ENCODE measurements at regions not wholly inside any gene's neighbourhood (a gene's known extent, or its start where the extent isn't known, plus 50 kb on each side); places are given as distances from the start of the nearest gene placed in this dataset.
"Not testable (repeated sequence)": the region's sequence is repeated elsewhere in the genome, so short reads cannot be mapped to it uniquely, and the experiment has no call there.

DNA sequence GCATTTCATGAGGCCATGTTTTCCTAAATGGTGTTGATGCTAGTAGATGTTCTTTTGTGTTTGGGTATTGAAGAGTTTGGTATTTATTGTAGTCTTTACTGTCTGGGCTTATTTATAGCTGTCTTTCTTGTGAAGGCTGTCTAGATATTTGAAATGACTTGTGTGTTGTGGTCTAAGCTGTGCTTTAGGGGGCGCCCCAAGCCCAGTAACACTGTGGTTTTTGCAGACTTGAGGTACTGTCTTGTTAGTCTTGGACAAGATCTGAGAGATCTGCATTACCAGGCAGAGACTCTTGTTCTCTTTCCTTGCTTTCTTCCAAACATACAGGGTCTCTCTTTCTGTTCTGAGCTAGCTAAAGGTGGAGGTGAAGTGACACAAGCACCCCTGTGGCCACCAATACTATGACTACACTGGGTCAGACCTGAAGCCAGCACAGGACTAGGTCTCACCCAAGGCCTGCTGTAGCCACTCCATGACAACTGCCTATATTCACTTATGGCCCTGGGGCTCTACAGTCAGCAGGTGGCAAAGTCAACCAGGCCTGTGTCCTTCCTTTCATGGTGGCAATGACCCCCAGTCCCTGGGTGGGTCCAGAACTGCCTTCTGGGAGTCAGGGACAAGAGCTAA is 152.1 kb upstream of the TBC1D5 start:
- no peak for DNase-seq (ENCODE audit: low spot score)

DNA sequence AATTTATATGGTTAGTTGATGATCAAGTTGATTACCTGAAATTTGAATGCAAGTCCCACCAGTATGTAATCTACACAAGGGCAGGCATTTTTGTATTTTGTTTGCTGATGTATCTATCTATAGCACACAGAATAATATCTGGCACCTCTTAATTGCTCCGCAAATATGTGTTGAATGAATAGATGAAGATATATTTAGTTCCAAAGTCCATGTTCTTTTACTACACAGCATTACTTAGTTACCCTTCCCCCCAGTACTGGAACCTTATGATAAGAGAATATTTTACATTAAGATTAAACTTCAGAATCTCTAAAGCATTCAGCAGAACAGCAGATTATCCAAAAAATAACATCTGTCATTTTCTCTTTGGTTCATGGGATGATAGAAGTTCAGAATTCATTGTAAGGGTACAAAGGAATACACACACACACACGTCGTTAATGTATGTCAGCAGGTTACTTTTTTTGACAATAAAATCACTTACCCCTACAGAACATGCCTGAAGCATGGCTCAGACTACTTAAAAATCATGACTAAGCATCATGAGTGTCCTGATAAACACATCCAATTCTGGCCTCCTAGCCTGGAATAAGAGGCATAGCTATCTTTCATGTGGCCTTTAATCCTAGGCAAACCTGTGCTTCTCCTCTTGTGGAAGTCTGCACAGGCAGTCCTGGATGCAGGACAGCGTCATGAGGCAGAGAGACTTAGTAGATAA is 148.9 kb upstream of the TBC1D5 start:
- no peak for DNase-seq (ENCODE audit: low spot score)

DNA sequence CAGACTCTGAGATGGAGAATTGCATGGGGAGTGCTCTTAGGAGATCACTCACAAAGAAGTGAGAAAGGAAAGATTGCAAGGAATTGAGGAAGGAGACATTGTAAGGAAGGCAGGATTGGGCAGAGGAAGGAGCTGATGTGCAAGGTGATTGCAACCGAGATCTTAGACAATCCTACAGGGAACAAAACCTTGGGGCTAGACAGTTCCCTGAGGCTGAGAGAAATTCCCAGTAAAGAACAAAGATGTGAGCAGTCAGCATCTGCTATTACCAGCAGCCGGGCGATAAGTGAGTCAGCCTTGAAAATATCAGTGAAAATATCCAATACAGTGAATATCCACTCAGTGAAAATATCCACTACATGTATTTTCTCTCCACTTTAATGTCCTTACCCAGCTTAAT is 143.6 kb upstream of the TBC1D5 start:
- no peak for DNase-seq (ENCODE audit: low spot score)

DNA sequence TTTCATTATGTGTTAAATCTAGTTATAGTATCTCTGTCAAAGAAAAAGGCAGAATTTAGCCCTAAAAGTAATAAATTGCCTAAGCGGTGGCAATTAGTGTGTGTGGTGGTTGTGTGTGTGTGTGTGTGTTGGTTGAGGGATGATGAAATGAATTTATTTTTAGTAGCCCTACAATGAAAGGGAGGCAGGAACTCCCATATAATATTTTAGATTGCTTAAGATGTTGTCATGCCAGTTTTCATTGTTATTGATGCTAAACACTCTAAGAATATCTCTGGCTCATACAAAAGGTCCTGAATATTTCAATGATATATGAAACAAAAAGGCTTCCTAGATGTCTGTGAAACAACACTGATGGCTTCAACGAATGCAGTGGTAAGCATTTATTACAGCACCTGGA is 140.6 kb upstream of the TBC1D5 start:
- DNase-seq (ENCODE audit: low spot score) = no peak

DNA sequence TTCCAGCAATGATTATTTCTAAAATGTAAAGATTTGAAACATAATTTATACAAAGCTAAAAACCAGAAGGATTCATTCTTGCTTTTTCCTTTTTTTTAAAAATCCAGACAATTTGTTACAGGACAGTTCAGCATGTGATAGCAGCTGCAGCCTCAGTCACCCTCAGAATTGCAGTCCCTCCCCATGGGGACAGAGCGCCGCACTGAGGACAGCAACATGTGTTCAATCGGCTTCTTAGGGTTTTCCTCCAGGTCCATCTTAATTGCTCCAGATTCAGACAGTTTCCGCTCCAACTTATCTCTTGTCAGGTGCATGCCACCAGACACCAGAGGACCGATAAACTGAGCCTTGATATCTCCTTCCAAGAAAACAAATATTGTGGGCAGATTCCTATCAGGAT is 134.9 kb upstream of the TBC1D5 start:
- no peak for DNase-seq (ENCODE audit: low spot score)

DNA sequence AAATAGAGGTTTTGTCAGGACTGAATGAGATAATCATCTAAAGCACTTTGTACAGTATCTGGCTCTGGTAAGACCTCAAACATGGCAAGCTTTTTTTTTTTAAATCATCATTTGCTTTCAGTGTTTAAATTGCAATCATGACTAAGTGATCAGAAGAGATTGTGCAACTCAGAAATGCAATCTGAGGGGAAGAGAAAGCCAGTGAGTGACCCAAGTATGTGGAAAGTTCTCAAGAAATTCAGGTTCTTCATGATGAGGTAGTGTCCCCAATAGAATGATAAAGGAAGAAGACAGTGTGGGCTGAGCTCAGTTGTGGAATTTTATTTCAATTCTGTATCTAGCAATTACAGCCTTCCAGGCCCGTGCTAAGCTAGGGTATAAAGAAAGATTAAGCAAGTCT is 132.2 kb upstream of the TBC1D5 start:
- no peak for DNase-seq (ENCODE audit: low spot score)

DNA sequence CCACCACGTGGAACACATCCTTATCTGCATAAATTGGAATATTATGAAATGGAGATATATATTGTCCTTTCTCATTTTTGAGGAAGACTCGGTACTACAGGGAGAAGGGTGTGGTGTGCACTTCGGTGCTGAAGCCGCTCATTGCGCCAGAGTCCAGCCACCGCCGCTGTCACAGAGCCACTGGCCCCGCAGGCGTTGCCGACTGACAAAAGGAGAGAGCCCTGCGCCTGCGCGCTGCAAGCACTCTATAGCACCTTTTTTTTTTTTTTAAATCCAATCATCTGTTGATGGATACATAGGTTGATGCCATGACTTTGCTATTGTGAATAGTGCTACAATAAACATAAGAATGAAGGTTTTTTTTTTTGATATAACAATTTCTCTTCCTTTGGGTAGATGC is 130.0 kb upstream of the TBC1D5 start:
- no peak for DNase-seq (ENCODE audit: low spot score)

DNA sequence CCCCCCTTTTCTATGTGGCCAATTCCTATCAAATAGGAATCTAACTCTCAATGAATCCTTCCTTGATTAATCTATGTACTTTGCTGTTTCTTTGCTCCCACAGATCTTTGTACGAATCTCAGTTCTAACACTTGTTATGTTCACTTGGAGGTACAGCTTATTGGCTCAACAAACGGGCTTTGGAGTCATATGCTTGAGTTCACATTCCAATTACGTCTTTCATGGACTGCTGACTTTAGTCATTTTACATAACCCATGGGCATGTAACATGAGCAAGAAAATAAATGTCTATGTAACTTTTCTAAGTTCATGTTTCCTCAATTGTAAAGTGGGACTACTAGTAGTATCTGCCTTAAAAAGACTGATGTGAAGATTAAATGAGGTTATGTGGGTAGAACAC is 123.2 kb upstream of the TBC1D5 start:
- DNase-seq (ENCODE audit: low spot score) = no peak

DNA sequence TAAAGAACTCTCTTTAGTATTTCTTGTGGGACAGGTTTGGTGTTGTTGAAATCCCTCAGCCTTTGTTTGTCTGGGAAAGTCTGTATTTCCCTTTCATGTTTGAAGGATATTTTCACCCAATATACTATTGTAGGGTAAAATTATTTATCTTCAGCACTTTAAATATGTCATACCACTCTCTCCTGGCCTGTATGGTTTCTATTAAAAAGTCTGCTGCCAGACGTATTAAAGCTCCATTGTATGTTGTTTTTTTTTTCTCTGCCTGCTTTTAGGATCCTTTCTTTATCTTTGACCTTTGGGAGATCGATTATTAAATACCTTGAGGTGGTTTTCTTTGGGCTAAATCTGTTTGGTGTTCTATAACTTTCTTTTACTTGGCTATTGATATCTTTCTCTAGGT is 119.0 kb upstream of the TBC1D5 start:
- DNase-seq (ENCODE audit: low spot score) = no peak

DNA sequence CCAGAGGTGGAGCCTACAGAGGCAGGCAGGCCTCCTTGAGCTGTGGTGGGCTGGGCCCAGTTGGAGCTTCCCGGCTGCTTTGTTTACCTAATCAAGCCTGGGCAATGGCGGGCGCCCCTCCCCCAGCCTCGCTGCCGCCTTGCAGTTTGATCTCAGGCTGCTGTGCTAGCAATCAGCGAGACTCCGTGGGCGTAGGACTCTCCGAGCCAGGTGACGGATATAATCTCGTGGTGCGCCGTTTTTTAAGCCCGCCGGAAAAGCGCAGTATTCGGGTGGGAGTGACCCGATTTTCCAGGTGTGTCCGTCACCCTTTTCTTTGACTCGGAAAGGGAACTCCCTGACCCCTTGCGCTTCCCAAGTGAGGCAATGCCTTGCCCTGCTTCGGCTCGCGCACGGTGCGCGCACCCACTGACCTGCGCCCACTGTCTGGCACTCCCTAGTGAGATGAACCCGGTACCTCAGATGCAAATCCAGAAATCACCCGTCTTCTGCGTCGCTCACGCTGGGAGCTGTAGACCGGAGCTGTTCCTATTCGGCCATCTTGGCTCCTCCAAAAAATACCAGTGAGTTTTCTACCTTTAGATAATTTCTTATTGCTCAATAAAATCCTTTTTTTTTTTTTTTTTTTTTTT is 118.5 kb upstream of the TBC1D5 start:
- DNase-seq (ENCODE audit: low spot score) = not testable (repeated sequence)

DNA sequence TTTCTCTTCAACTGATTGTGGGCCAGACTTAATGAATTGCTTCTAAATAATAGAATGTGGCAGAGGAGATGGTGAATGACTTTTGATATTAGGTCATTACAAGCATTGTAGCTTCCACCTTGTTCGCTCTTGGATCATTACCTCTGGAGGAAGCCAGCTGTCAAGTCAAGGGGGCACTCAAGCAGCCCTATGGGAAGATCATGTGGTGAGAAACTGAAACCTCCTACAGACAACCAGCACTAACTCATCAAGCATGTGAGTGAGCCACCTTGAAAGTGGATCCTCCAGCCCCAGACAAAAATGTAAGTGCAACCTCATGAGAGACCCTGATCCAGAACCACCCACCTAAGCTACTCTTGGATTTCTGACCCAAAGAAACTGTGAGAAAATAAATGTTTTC is 109.8 kb upstream of the TBC1D5 start:
- DNase-seq (ENCODE audit: low spot score) = no peak

DNA sequence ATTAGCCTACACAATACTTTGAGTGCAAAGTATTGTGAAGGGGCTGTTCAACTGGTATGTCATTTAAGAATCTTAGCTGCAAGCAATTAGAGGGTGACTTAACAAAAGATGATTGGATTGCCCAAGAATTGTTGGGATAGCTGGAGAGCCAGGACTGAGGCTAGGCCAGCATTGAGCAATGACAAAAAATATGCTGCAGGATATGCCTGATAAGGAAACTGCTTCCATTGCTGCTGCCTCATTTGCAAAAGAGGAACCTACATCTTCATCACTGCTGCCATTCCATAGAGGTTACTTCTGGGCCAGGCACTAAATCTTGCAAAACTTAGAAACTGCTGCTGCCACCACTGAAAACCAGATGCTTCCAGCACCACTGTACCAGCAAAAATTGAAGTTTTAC is 108.0 kb upstream of the TBC1D5 start:
- no peak for DNase-seq (ENCODE audit: low spot score)

DNA sequence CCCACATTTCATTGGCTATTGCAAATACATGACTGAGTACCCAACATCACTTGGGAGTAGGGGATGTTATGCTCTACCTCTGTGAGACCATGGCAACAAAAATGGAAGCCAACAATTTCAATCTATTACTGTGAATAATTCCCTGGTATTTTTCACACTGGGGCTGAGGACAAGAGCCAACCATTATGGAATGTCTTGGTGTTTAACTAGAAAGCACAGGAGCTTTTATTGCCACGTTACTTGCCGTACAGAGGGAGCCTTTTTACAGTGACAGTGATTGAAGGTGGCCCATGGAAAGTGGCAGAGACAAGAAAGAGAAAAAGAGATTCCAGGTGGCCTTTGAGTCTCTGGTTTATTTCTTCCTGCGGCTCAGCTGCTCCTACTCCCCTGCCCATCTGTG is 105.7 kb upstream of the TBC1D5 start:
- DNase-seq (ENCODE audit: low spot score) = no peak

DNA sequence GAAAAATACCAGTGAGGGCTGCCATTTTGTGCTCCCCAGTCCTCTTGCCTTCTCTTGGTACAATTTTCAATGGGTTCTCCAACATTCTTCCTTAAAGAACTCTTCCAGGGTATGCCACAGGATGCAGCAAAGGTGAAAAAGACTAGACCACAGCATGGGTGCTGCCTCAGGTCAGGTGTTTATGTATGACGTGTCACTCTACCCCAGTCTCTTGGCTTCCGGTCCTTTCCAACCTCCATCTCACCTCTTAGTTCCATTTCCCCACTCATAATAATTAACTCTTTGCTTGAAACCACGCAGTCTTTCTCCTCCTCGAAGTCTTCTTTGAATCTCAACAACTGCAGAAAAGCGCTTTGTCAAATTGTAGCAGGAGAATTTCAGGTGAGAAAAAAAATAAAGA is 104.7 kb upstream of the TBC1D5 start:
- no peak for DNase-seq (ENCODE audit: low spot score)

DNA sequence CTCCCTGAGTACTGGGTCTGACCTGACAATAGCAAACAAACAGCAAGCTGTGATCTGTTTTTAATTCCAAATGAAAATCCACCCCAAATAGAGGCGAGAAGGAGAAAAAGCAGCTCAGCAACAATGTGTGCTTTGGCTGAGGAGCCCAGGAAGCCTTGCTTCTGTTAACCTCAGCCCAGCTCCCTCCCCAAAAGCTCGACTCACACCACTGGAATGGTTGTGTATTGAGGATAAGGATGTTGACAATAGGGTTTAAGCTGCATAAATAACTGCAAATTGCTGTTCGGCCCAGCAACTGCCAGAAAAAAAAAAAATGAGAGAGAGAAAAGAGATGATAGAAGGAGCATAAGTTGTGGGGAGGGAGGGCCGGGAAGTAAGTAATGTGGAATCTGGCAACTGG is 104.0 kb upstream of the TBC1D5 start:
- DNase-seq (ENCODE audit: low spot score) = peak; percentile 21

DNA sequence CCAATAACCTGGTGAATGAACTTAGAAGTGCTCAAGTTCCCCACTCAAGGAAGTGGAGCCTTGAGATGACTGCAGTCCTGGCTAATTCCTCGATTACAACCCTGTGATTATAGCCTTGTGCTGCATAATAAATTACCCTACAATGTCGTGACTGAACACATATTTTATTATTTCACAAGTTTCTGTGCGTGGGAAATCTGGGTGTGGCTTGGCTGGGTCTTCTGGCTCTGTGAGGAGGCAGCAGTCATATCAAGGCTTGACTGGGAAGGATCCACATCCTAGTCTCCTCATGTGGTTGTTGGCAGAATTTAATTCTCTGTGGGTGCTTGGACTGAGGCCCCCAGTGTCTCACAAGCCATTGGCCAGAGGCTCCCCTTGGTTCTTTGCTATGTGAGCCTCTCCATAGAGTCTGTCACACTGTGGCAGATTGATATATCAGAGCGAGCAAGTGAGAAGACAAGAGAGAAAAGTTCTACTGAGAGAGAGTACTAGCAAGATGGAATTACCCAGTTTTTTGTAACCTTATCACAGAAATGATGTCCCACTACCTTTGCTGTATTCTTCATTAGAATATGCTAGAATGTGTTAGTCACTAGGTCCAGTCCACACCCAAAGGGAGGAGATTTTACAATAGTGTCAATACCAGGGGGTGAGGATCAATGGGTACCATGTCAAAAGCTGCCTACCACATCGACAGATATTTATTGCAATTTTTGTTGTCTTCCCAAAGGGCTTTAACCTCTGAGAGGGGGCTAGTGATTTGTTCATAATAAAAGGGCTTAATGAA is 102.8 kb upstream of the TBC1D5 start:
- DNase-seq (ENCODE audit: low spot score) = no peak

DNA sequence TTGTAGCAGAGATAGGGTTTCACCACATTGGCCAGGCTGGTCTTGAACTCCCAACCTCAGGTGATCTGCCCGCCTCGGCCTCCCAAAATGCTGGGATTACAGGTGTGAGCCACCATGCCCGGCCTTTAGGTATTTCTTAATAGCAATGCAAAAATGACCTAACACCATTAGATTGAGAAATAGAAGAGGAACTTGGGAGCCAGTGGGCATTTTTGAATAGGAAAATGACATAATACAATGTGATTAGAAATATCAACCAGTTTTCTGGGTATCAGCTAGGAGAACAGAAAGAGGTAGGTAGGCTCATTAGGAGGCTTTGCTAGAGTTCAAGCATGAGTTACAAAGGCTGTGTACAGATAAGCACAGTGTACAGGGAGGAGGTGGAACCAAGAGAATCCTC is 101.8 kb upstream of the TBC1D5 start:
- DNase-seq (ENCODE audit: low spot score) = no peak

DNA sequence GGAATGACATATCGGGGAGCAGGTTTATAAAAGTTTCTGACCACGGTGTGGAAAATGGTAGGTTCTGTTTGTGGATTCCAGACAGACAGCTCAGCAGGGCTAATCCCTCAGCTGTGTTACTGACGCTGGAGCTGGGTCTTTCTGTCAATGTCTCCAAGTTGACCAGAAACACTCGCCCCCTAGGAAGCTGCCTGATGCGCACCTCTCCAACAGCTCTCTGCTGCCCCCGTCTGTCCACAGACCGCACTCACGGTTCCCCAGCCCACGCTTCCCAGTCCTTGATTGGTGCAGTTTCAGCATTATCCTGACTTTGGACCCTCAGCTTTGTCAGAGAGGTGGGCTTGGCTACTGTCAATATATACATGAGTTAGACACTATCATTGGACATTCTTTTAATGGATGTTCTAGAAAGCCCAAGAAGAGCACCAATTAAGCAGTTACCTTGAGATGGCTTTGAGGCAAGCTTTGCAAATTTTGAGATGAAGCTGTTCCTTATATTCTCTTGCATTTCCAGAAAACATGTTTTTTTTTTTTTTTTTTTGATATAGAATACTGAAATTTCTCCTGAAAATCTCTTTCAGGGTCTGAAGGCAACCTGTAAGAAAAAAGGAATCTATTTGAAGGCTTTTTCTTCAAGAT is 98.9 kb upstream of the TBC1D5 start:
- DNase-seq (ENCODE audit: low spot score) = peak; percentile 56

DNA sequence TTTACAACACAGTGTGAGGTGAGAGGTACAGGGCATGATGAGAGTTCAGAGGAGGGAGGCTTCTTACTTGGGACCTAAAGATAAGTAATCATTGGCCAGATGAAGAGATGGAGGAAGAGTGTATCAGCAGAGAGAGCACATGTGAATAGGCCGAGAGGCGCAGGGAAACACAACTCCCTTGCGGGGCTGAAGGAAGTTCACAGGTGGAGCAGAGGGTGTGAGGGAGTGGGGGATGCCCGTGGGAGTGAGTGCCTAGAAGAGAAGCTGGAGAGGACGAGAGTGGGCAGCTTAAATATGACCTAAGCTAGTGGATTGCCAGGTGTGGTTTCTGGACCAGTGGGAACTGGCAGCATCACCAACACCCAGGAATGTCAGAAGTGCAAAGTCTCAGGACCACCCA is 98.2 kb upstream of the TBC1D5 start:
- no peak for DNase-seq (ENCODE audit: low spot score)

DNA sequence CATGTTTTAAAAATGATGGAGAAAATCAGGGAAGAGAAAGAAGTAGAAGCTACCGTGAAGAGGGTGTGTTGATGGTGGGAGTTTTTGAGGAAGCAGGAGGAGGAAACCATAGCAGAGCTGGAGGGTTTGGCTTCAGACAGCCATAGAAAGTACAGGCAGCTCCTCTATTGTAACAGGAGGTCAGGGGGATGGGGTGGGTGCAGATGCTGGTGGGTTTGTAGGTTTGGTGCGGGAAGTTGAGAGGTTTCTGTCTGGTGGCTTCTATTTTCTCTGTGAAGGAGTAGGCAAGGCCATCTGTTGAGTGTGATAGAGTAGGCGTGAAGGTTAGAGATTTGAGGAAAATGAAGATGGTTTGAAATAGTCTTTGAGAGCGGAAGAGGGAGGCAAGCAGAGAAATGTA is 97.7 kb upstream of the TBC1D5 start:
- DNase-seq (ENCODE audit: low spot score) = no peak

DNA sequence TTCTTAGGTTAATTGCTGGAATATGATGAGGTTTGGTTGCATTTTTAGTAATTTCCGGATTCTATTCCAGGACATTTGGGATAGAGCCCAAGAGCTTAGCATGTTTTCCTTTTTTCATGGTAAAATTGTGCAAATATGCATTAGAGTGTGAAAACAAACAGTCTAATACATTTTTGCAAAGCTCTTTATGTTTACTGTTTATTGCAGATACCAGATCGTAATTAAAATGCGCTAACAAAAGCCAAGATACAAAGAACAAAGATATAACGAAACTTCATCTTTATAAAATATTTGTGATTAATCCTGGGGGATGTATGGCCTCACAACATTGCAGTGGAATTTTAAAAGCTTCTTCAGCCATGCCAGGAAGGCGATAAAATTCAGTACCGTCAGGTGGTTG is 94.5 kb upstream of the TBC1D5 start:
- no peak for DNase-seq (ENCODE audit: low spot score)

DNA sequence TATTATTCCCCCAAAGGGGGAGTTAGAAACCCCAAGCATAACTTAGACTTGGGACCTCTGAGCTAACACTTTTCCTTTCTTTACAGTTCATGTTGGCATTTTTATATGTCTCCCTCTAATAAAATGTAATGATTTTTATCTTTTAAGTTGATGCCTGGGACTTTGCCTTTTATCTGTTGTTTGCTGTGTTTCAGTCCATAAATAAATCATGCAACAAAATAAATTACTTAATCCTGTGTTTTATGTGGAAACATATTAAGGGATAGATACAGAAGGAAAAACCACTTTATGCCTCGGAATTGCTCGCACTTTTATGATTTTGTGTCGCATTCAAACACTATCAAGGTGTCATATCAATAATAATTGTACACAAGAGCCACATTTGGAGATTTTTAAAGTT is 93.7 kb upstream of the TBC1D5 start:
- no peak for DNase-seq (ENCODE audit: low spot score)

Data from hepatic stellate cell (primary cell).